Peyer's patch (tissue), 4 donors: ENCODE measurements at regions not wholly inside any gene's neighbourhood (a gene's known extent, or its start where the extent isn't known, plus 50 kb on each side); places are given as distances from the start of the nearest gene placed in this dataset.

Experiments
- DNase-seq, 3 donors: peaks; one replicate each; pipeline ENCODE4 v3.0.0-alpha.2; 2017 to 2019
- H3K27ac ChIP-seq, 4 donors: fragments of 200-600 bp; sonication (generic); one replicate each; pipeline ENCODE4 v1.5.1; 2016 to 2019
- H3K27me3 ChIP-seq, 2 donors: fragments of 200-600 bp; sonication (generic); one replicate each; pipeline ENCODE4 v1.5.1; 2019
- H3K36me3 ChIP-seq, 3 donors: fragments of 200-600 bp; sonication (generic); one replicate each; pipeline ENCODE4 v1.5.1; 2016 to 2019
- H3K4me1 ChIP-seq, 4 donors: fragments of 200-600 bp; sonication (generic); one replicate each; pipeline ENCODE4 v1.5.1; 2016 to 2019
- H3K4me3 ChIP-seq, 4 donors: fragments of 200-600 bp; sonication (generic); 1 replicate in 3 of 4; 2 replicates in 1 of 4; pipeline ENCODE4 v1.5.1; 2016 to 2019; ENCODE audit warnings: mild to moderate bottlenecking in 1 of 4
- H3K9me3 ChIP-seq, 4 donors: fragments of 200-600 bp; sonication (generic); one replicate each; pipeline ENCODE4 v1.5.1; 2016 to 2019; ENCODE audit warnings: mild to moderate bottlenecking in 1 of 4
- POLR2A ChIP-seq, 2 donors: fragments of 450-650 bp; IDR thresholded peaks; one replicate each; pipeline ENCODE4 v1.5.1; 2017; ENCODE audit warnings: antibody characterized with exemption in 2 of 2, mild to moderate bottlenecking in 2 of 2, moderate library complexity in 2 of 2
- TF ChIP-seq, protein P1 (sequence below), 6 experiments: fragments of 450-650 bp in 4 of 6; fragments of 200-600 bp in 2 of 6; sonication (generic) in 1 of 6; IDR thresholded peaks; one replicate each; pipeline ENCODE4 v1.5.1; 2017 to 2019; ENCODE audit warnings: antibody characterized with exemption in 6 of 6, mild to moderate bottlenecking in 3 of 6, moderate library complexity in 1 of 6

DNA sequence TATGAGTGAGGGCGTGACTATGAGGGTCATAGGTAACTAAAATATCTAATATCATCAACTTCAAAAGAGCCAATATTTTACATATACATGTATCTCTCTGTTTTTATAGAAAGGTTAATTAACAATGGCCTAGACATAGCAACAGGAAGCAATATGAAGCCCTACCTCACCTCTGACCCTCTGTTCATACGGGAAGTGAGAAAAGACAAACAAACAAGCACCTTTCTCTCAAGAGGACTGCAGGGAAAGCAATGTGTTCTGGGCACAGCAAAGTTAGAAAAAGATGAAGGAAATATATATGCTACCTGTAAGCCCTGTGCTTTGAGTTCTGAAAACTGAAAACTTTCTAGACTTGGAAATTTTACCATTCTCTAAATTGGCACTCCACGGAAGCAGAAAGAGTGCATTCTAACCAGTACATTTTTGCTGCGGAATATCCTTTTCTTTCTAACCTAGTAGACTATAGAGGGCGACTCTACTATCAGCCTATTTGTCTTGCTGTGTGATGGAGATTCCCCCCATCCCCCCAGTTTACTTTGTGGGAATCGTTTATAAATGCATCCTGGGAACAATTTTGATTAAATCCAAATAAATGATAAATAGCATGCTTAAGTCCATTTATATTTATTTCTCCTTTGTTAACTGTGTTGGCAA lies 830.4 kb upstream of the FAT3 start:
- no peaks in the 10 kb centered on the region for H3K27me3 ChIP-seq
- TF ChIP-seq, protein P1, sequence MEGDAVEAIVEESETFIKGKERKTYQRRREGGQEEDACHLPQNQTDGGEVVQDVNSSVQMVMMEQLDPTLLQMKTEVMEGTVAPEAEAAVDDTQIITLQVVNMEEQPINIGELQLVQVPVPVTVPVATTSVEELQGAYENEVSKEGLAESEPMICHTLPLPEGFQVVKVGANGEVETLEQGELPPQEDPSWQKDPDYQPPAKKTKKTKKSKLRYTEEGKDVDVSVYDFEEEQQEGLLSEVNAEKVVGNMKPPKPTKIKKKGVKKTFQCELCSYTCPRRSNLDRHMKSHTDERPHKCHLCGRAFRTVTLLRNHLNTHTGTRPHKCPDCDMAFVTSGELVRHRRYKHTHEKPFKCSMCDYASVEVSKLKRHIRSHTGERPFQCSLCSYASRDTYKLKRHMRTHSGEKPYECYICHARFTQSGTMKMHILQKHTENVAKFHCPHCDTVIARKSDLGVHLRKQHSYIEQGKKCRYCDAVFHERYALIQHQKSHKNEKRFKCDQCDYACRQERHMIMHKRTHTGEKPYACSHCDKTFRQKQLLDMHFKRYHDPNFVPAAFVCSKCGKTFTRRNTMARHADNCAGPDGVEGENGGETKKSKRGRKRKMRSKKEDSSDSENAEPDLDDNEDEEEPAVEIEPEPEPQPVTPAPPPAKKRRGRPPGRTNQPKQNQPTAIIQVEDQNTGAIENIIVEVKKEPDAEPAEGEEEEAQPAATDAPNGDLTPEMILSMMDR (IDR thresholded peaks at IDR 0.05): no peak
- TF ChIP-seq POLR2A (IDR thresholded peaks at IDR 0.05): no peak
- H3K27ac ChIP-seq: no peak overlapping the region
- DNase-seq: no peak
- H3K4me3 ChIP-seq: no peak overlapping the region
- no peaks in the 10 kb centered on the region for H3K9me3 ChIP-seq
- H3K36me3 ChIP-seq: no peaks in the 10 kb centered on the region
- H3K4me1 ChIP-seq: no peaks in the 10 kb centered on the region

DNA sequence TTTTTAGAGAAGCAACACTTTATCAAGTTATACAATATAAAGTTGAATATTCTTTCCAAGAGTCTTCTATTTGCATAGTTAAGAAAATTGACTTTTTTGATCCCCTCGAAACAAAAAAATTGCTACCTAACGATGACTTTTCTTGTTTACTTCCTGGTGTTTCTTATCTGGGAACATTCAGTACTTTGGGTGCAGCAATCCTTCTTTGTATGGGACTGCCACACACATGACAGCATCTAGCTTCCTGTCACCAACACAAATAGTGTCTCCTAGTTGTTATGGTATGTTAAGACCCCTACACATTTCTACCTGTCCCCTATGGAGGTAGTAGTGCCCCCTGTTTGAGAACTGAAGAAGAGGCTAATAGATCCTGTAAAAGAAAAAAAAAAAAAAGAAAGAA lies 841.7 kb upstream of the FAT3 start:
- Histone ChIP-seq H3K9me3 (no peaks in the 10 kb centered on the region), H3K36me3 (no peaks in the 10 kb centered on the region), H3K4me1 (no peaks in the 10 kb centered on the region), H3K4me3 (no peak overlapping the region), H3K27me3 (no peaks in the 10 kb centered on the region), H3K27ac (no peak overlapping the region)
- TF ChIP-seq, protein P1 (IDR thresholded peaks at IDR 0.05): no peak
- no peak for TF ChIP-seq POLR2A (IDR thresholded peaks at IDR 0.05)
- DNase-seq: no peak

DNA sequence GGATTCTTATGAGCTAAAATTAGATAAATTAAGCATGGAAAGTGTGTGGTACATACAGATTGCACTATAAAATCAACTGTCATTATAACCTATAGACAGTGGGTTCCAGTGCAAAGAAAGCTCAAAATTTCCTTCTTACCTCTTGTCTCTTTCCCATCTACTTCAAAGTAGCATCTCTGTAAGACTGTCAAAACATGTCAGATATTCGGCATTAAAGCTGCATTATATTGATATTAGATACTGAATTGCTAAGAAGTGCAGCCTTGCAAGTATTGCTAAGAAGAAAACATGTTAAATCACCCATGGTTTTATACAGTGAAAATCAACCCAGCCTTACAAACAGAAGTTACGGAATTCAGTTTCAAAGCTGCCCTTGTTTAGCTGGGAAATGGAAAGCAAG lies 849.8 kb upstream of the FAT3 start:
- no peaks in the 10 kb centered on the region for H3K4me1 ChIP-seq
- H3K9me3 ChIP-seq: no peaks in the 10 kb centered on the region
- no peak overlapping the region for H3K4me3 ChIP-seq
- H3K36me3 ChIP-seq: no peaks in the 10 kb centered on the region
- DNase-seq: no peak
- no peaks in the 10 kb centered on the region for H3K27me3 ChIP-seq
- H3K27ac ChIP-seq: no peak overlapping the region
- no peak for TF ChIP-seq POLR2A (IDR thresholded peaks at IDR 0.05)
- TF ChIP-seq, protein P1 (IDR thresholded peaks at IDR 0.05): no peak

DNA sequence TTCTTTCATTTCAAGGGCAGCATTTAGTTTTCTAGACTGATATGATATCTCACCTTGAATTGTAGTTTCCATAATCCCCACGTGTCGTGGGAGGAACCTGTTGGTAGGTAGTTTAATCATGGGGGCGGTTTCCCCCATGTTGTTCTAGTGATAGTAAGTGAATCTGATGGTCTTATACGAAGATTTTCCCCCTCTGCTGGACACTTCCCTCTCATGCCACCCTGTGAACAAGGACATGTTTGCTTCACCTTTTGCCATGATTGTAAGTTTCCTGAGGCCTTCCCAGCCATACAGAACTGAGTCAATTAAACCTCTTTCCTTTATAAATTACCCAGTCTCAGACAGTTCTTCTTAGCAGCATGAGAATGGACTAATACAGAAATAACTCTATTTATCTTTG lies 851.1 kb upstream of the FAT3 start:
- no peaks in the 10 kb centered on the region for H3K27me3 ChIP-seq
- TF ChIP-seq, protein P1 (IDR thresholded peaks at IDR 0.05): no peak
- TF ChIP-seq POLR2A (IDR thresholded peaks at IDR 0.05): no peak

DNA sequence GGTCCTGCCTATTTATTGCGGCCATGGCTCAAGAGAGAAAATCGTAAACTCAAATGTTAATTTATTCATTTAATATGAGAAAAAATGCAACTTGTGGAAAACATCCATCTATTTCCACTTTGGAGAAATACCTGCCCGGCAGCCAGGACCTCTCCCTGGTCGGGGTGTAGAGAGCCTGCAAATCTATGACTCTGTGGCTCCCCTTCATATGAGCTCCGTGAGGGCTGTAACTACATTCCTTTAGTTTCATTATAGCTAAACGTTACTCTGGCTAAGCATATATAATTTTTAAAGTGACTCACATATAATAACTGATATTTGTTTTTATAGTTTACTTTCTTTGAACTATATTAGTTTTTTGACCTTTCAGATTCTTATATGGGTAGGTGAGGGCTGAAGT lies 857.8 kb upstream of the FAT3 start:
- no peaks in the 10 kb centered on the region for H3K36me3 ChIP-seq
- TF ChIP-seq POLR2A (IDR thresholded peaks at IDR 0.05): no peak
- TF ChIP-seq, protein P1 (IDR thresholded peaks at IDR 0.05): no peak
- no peak for DNase-seq
- no peaks in the 10 kb centered on the region for H3K9me3 ChIP-seq
- no peaks in the 10 kb centered on the region for H3K27me3 ChIP-seq
- H3K4me3 ChIP-seq: no peak overlapping the region
- no peaks in the 10 kb centered on the region for H3K4me1 ChIP-seq
- H3K27ac ChIP-seq: no peak overlapping the region

More for the DNA sequence above, 851.1 kb upstream of the FAT3 start:
- Histone ChIP-seq H3K36me3 (no peaks in the 10 kb centered on the region), H3K4me3 (no peak overlapping the region), H3K27ac (no peak overlapping the region), H3K9me3 (no peaks in the 10 kb centered on the region), H3K4me1 (no peaks in the 10 kb centered on the region)
- DNase-seq: no peak
